Trophoblast cell (in vitro differentiated cells and primary cell): ENCODE measurements at regions not wholly inside any gene's neighbourhood (a gene's known extent, or its start where the extent isn't known, plus 50 kb on each side); places are given as distances from the start of the nearest gene placed in this dataset.

Experiments used
- DNase-seq, 2 donors: peaks; one replicate each; pipeline ENCODE4 v3.0.0-alpha.2; 2016
- H2AFZ ChIP-seq: 2 replicates; pipeline ENCODE4 v1.6.1; 2013; ENCODE audit warnings: low read length, moderate library complexity, mild to moderate bottlenecking; ENCODE audit not compliant: insufficient read depth, poor library complexity
- H2AK5ac ChIP-seq: 2 replicates; pipeline ENCODE4 v1.6.1; 2013; ENCODE audit warnings: mild to moderate bottlenecking, low read length
- H2BK120ac ChIP-seq: 2 replicates; pipeline ENCODE4 v1.6.1; 2013; ENCODE audit warnings: low read length, mild to moderate bottlenecking, moderate library complexity; ENCODE audit not compliant: insufficient read depth, poor library complexity
- H2BK12ac ChIP-seq: 2 replicates; pipeline ENCODE4 v1.6.1; 2013; ENCODE audit warnings: mild to moderate bottlenecking, low read length, moderate library complexity
- H2BK5ac ChIP-seq: 2 replicates; pipeline ENCODE4 v1.6.1; 2013; ENCODE audit warnings: low read length, low read depth, moderate library complexity, mild to moderate bottlenecking; ENCODE audit not compliant: poor library complexity
- H3K14ac ChIP-seq: 2 replicates; pipeline ENCODE4 v1.6.1; 2013; ENCODE audit warnings: mild to moderate bottlenecking, low read length
- H3K18ac ChIP-seq: 2 replicates; pipeline ENCODE4 v1.6.1; 2013; ENCODE audit warnings: mild to moderate bottlenecking, low read length
- H3K23ac ChIP-seq: 2 replicates; pipeline ENCODE4 v1.6.1; 2013; ENCODE audit warnings: low read length
- H3K27ac ChIP-seq: 2 replicates; pipeline ENCODE4 v1.5.1; 2013; ENCODE audit warnings: low read depth, mild to moderate bottlenecking, inconsistent platforms, low read length, moderate library complexity
- H3K27me3 ChIP-seq: 2 replicates; pipeline ENCODE4 v1.6.1; 2013; ENCODE audit warnings: inconsistent platforms, mild to moderate bottlenecking, low read length, moderate library complexity; ENCODE audit not compliant: insufficient read depth
- H3K36me3 ChIP-seq, 2 experiments: 1 replicate in 1 of 2; 2 replicates in 1 of 2; pipeline ENCODE4 v1.6.1; 2013; ENCODE audit warnings: low read length in 2 of 2, mild to moderate bottlenecking in 2 of 2, moderate library complexity in 1 of 2; ENCODE audit not compliant: insufficient read depth in 2 of 2, control insufficient read depth in 1 of 2
- H3K4ac ChIP-seq: 2 replicates; pipeline ENCODE4 v1.6.1; 2013; ENCODE audit warnings: low read depth, mild to moderate bottlenecking, low read length, moderate library complexity
- H3K4me1 ChIP-seq, 2 experiments: 1 replicate in 1 of 2; 2 replicates in 1 of 2; pipeline ENCODE4 v1.6.1; 2013; ENCODE audit warnings: low read length in 2 of 2, mild to moderate bottlenecking in 2 of 2, moderate library complexity in 1 of 2; ENCODE audit not compliant: insufficient read depth in 2 of 2, control insufficient read depth in 1 of 2
- H3K4me2 ChIP-seq: 2 replicates; pipeline ENCODE4 v1.6.1; 2013; ENCODE audit warnings: inconsistent platforms, mild to moderate bottlenecking, low read length, moderate library complexity
- H3K4me3 ChIP-seq: 2 replicates; pipeline ENCODE4 v1.5.1; 2013; ENCODE audit warnings: mild to moderate bottlenecking, low read depth, low read length, inconsistent platforms
- H3K79me1 ChIP-seq: one replicate; pipeline ENCODE4 v1.6.1; 2013; ENCODE audit warnings: low read length
- H3K79me2 ChIP-seq: 2 replicates; pipeline ENCODE4 v1.6.1; 2013; ENCODE audit warnings: low read length, mild to moderate bottlenecking; ENCODE audit not compliant: control insufficient read depth, insufficient read depth, poor library complexity
- H3K9ac ChIP-seq: 2 replicates; pipeline ENCODE4 v1.6.1; 2013; ENCODE audit warnings: mild to moderate bottlenecking, low read length
- H3K9me3 ChIP-seq: 2 replicates; pipeline ENCODE4 v1.6.1; 2013; ENCODE audit warnings: low read depth, mild to moderate bottlenecking, control low read depth, inconsistent platforms, low read length; ENCODE audit not compliant: insufficient read depth
- H4K12ac ChIP-seq: 2 replicates; pipeline ENCODE4 v1.6.1; 2013; ENCODE audit warnings: low read depth, mild to moderate bottlenecking, low read length, moderate library complexity
- H4K8ac ChIP-seq: 2 replicates; pipeline ENCODE4 v1.6.1; 2013; ENCODE audit warnings: low read depth, mild to moderate bottlenecking, low read length, moderate library complexity
- H4K91ac ChIP-seq: one replicate; pipeline ENCODE4 v1.6.1; 2013; ENCODE audit warnings: low read depth, mild to moderate bottlenecking, low read length, moderate library complexity
- WGBS: extraction: QIAGEN DNeasy Blood & Tissue Kit; methylation state at CpG from one replicate; pipeline ENCODE4 v1.1.7; 2013; ENCODE audit warnings: missing lambda C conversion rate; ENCODE audit not compliant: insufficient read length, insufficient coverage; ENCODE audit errors: extremely low coverage; 5-methylcytosine and 5-hydroxymethylcytosine counted together

GRCh38 chr2:145741636-145742035 is 1221.7 kb upstream of the ZEB2 start:
- no peak overlapping the region for H3K23ac ChIP-seq
- no peak overlapping the region for H3K18ac ChIP-seq
- no peak overlapping the region for H3K9ac ChIP-seq
- H3K4me1 ChIP-seq: no peaks in the 10 kb centered on the region
- H3K79me1 ChIP-seq: no peaks in the 10 kb centered on the region
- H3K4me2 ChIP-seq: no peak overlapping the region
- no peak overlapping the region for H2BK12ac ChIP-seq
- no CpG with 5 or more reads among the region's 1 CpG for WGBS
- no peak overlapping the region for H3K4me3 ChIP-seq
- no peak overlapping the region for H4K8ac ChIP-seq
- H3K27me3 ChIP-seq: no peaks in the 10 kb centered on the region
- H3K4ac ChIP-seq: no peak overlapping the region
- H2BK120ac ChIP-seq: no peak overlapping the region
- no peak overlapping the region for H3K14ac ChIP-seq
- H3K36me3 ChIP-seq: no peaks in the 10 kb centered on the region
- no peak overlapping the region for H3K27ac ChIP-seq
- no peak overlapping the region for H4K91ac ChIP-seq
- DNase-seq: no peak
- no peaks in the 10 kb centered on the region for H3K9me3 ChIP-seq
- no peak overlapping the region for H2BK5ac ChIP-seq
- no peak overlapping the region for H4K12ac ChIP-seq
- H3K79me2 ChIP-seq: no peaks in the 10 kb centered on the region
- H2AFZ ChIP-seq: no peak overlapping the region
- H2AK5ac ChIP-seq: no peak overlapping the region

- Histone ChIP-seq H2BK12ac (no peak overlapping the region), H3K4me2 (no peak overlapping the region), H3K4me1 (no peaks in the 10 kb centered on the region), H3K23ac (no peak overlapping the region), H4K12ac (no peak overlapping the region), H3K4me3 (no peak overlapping the region), H2AK5ac (no peak overlapping the region), H3K9ac (no peak overlapping the region), H2BK5ac (no peak overlapping the region), H3K4ac (no peak overlapping the region), H3K36me3 (no peaks in the 10 kb centered on the region), H2BK120ac (no peak overlapping the region), H3K79me2 (no peaks in the 10 kb centered on the region), H3K27ac (no peak overlapping the region), H3K27me3 (no peaks in the 10 kb centered on the region), H3K14ac (no peak overlapping the region), H3K9me3 (no peaks in the 10 kb centered on the region), H2AFZ (no peak overlapping the region), H4K91ac (no peak overlapping the region), H3K79me1 (no peaks in the 10 kb centered on the region), H3K18ac (no peak overlapping the region), H4K8ac (no peak overlapping the region)
- WGBS: no CpG with 5 or more reads among the region's 2 CpGs
- DNase-seq: no peak
Measured at GRCh38 chr2:145741181-145741580, 1221.3 kb upstream of the ZEB2 start.

GRCh38 chr2:145740302-145740701 is 1220.4 kb upstream of the ZEB2 start:
- Histone ChIP-seq H3K79me1 (no peaks in the 10 kb centered on the region), H3K27me3 (no peaks in the 10 kb centered on the region), H3K14ac (no peak overlapping the region), H3K27ac (no peak overlapping the region), H2BK5ac (no peak overlapping the region), H3K4me1 (no peaks in the 10 kb centered on the region), H3K4me2 (no peak overlapping the region), H3K23ac (no peak overlapping the region), H3K9ac (no peak overlapping the region), H3K79me2 (no peaks in the 10 kb centered on the region), H4K8ac (no peak overlapping the region), H2BK120ac (no peak overlapping the region), H3K9me3 (no peaks in the 10 kb centered on the region), H2BK12ac (no peak overlapping the region), H4K91ac (no peak overlapping the region), H2AFZ (no peak overlapping the region), H3K4ac (no peak overlapping the region), H3K18ac (no peak overlapping the region), H4K12ac (no peak overlapping the region), H3K4me3 (no peak overlapping the region), H2AK5ac (no peak overlapping the region), H3K36me3 (no peaks in the 10 kb centered on the region)
- DNase-seq: peak in 1 of 2 donors; percentile 5
- no CpG with 5 or more reads among the region's 3 CpGs for WGBS

GRCh38 chr2:145739681-145740080 is 1219.8 kb upstream of the ZEB2 start:
- Histone ChIP-seq H3K4me2 (no peak overlapping the region), H3K27ac (no peak overlapping the region), H2BK120ac (no peak overlapping the region), H3K4ac (no peak overlapping the region), H3K9me3 (no peaks in the 10 kb centered on the region), H2BK5ac (no peak overlapping the region), H2AFZ (no peak overlapping the region), H3K79me1 (no peaks in the 10 kb centered on the region), H4K12ac (no peak overlapping the region), H3K4me3 (no peak overlapping the region), H3K27me3 (no peaks in the 10 kb centered on the region), H2AK5ac (no peak overlapping the region), H3K79me2 (no peaks in the 10 kb centered on the region), H3K14ac (no peak overlapping the region), H4K91ac (no peak overlapping the region), H3K36me3 (no peaks in the 10 kb centered on the region), H2BK12ac (no peak overlapping the region), H3K4me1 (no peaks in the 10 kb centered on the region), H4K8ac (no peak overlapping the region), H3K9ac (no peak overlapping the region), H3K18ac (no peak overlapping the region), H3K23ac (no peak overlapping the region)
- no peak for DNase-seq
- WGBS: no CpG with 5 or more reads among the region's 1 CpG
